ENCODE measurements at regions not wholly inside any gene's neighbourhood (a gene's known extent, or its start where the extent isn't known, plus 50 kb on each side); places are given as distances from the start of the nearest gene placed in this dataset.

GRCh38 chr2:59217360-59217759, 976.2 kb upstream of the FANCL start:
- Histone ChIP-seq H3K4me3 (ENCODE audit: insufficient read length, low read depth) (no peak overlapping the region), H3K9ac (ENCODE audit: insufficient read length, low read depth) (no peak overlapping the region), H3K9me3 (ENCODE audit: insufficient read depth, low read length) (no peaks in the 10 kb centered on the region), H3K4me1 (ENCODE audit: insufficient read depth, insufficient read length) (no peaks in the 10 kb centered on the region), H3K27me3 (ENCODE audit: insufficient read depth, insufficient read length) (no peaks in the 10 kb centered on the region), H3K36me3 (ENCODE audit: insufficient read depth, insufficient read length, low read length) (no peaks in the 10 kb centered on the region)
- TF ChIP-seq YY1 (IDR thresholded peaks at IDR 0.05; ENCODE audit: insufficient read depth, insufficient read length) (no peak), ZNF274 (IDR thresholded peaks at IDR 0.05; ENCODE audit: low read depth, low read length) (no peak), SUZ12 (IDR thresholded peaks at IDR 0.05; ENCODE audit: extremely low read depth, insufficient read depth, insufficient read length) (no peak)
- no peak for DNase-seq (ENCODE audit: low read depth, low spot score)

- Histone ChIP-seq H3K27me3 (ENCODE audit: insufficient read depth, insufficient read length) (no peaks in the 10 kb centered on the region), H3K4me3 (ENCODE audit: insufficient read length, low read depth) (no peak overlapping the region), H3K4me1 (ENCODE audit: insufficient read depth, insufficient read length) (no peaks in the 10 kb centered on the region), H3K36me3 (ENCODE audit: insufficient read depth, insufficient read length, low read length) (no peaks in the 10 kb centered on the region), H3K9ac (ENCODE audit: insufficient read length, low read depth) (no peak overlapping the region), H3K9me3 (ENCODE audit: insufficient read depth, low read length) (no peaks in the 10 kb centered on the region)
- DNase-seq (ENCODE audit: low read depth, low spot score) = no peak
- TF ChIP-seq ZNF274 (IDR thresholded peaks at IDR 0.05; ENCODE audit: low read depth, low read length) (no peak), SUZ12 (IDR thresholded peaks at IDR 0.05; ENCODE audit: extremely low read depth, insufficient read depth, insufficient read length) (no peak), YY1 (IDR thresholded peaks at IDR 0.05; ENCODE audit: insufficient read depth, insufficient read length) (no peak)
Measured at GRCh38 chr2:59206361-59206760, 965.2 kb upstream of the FANCL start.

DNA sequence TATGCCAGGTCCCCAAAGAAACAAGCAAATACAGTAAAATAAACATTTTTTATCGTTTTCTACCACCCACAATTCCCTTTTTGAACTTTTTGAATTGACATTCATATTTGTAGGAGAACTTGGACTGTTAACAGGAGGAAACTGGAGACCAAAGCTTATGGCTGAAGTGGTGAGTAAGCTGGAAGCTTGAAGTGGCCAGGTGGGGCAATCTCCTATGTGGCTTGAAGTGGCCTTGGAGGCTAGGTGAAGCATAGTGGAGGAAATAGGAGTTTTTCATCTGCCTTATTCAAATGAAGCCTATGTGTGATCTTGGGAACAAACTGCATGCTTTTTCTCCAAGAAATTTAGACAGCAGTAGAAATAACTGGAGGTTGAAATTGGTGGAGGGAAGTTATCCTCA, 962.9 kb upstream of the FANCL start:
- H3K27me3 ChIP-seq (ENCODE audit: insufficient read depth, insufficient read length) = no peaks in the 10 kb centered on the region
- no peak for DNase-seq (ENCODE audit: low read depth, low spot score)
- H3K4me3 ChIP-seq (ENCODE audit: insufficient read length, low read depth) = no peak overlapping the region
- no peaks in the 10 kb centered on the region for H3K4me1 ChIP-seq (ENCODE audit: insufficient read depth, insufficient read length)
- no peak for TF ChIP-seq SUZ12 (IDR thresholded peaks at IDR 0.05; ENCODE audit: extremely low read depth, insufficient read depth, insufficient read length)
- TF ChIP-seq ZNF274 (IDR thresholded peaks at IDR 0.05; ENCODE audit: low read depth, low read length) = no peak
- no peak for TF ChIP-seq YY1 (IDR thresholded peaks at IDR 0.05; ENCODE audit: insufficient read depth, insufficient read length)
- H3K9me3 ChIP-seq (ENCODE audit: insufficient read depth, low read length) = peaks cover 7% of the 10 kb centered on the region; the same call in 1 of the 2 replicates
- no peak overlapping the region for H3K9ac ChIP-seq (ENCODE audit: insufficient read length, low read depth)
- H3K36me3 ChIP-seq (ENCODE audit: insufficient read depth, insufficient read length, low read length) = no peaks in the 10 kb centered on the region

DNA sequence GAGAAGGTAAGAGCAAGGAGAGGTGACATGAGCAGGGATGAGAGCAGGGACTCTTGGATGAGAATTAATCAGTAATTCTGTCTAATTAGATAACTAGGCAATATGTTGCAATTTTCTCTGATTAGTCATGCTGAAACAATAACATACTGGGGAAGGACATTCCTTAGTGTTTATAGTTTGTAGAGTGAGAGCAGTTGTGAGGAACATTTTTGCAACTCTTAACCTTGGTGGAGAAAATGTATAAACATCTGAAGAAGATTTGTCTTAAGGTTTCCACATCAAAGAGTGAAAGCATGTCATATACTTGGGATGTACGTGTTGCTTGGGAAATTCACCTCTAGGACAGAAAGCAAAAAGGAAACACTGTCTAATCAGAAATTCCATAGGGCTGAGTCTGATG, 955.4 kb upstream of the FANCL start:
- H3K9ac ChIP-seq (ENCODE audit: insufficient read length, low read depth) = no peak overlapping the region
- no peaks in the 10 kb centered on the region for H3K36me3 ChIP-seq (ENCODE audit: insufficient read depth, insufficient read length, low read length)
- no peaks in the 10 kb centered on the region for H3K4me1 ChIP-seq (ENCODE audit: insufficient read depth, insufficient read length)
- H3K4me3 ChIP-seq (ENCODE audit: insufficient read length, low read depth) = no peak overlapping the region
- no peak for TF ChIP-seq YY1 (IDR thresholded peaks at IDR 0.05; ENCODE audit: insufficient read depth, insufficient read length)
- no peak for TF ChIP-seq ZNF274 (IDR thresholded peaks at IDR 0.05; ENCODE audit: low read depth, low read length)
- no peak for TF ChIP-seq SUZ12 (IDR thresholded peaks at IDR 0.05; ENCODE audit: extremely low read depth, insufficient read depth, insufficient read length)
- peaks cover 8% of the 10 kb centered on the region; the same call in 1 of the 2 replicates for H3K9me3 ChIP-seq (ENCODE audit: insufficient read depth, low read length)
- no peak for DNase-seq (ENCODE audit: low read depth, low spot score)
- H3K27me3 ChIP-seq (ENCODE audit: insufficient read depth, insufficient read length) = no peaks in the 10 kb centered on the region

DNA sequence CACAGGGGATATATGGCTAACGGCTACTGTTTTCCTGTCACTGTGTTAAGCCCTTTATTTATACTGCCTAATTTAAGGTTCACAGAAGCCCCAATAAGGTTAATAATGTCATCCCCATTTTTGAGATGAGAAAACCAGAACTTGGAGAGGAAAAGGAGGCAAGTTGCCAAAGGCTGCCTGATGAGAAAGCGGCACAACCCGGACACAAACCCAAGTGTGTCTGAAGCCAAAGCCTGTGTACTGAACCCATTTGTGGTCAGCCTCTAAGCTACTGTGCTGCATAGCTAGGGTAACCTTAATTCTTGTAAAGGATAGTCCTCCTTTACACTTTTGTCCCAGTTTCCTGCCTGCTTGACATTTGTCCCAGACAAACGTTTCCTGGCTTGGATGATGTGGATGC, 954.7 kb upstream of the FANCL start:
- no peaks in the 10 kb centered on the region for H3K36me3 ChIP-seq (ENCODE audit: insufficient read depth, insufficient read length, low read length)
- no peak for DNase-seq (ENCODE audit: low read depth, low spot score)
- no peak overlapping the region for H3K9ac ChIP-seq (ENCODE audit: insufficient read length, low read depth)
- H3K9me3 ChIP-seq (ENCODE audit: insufficient read depth, low read length) = peaks cover 8% of the 10 kb centered on the region; the same call in 1 of the 2 replicates
- no peak overlapping the region for H3K4me3 ChIP-seq (ENCODE audit: insufficient read length, low read depth)
- no peaks in the 10 kb centered on the region for H3K27me3 ChIP-seq (ENCODE audit: insufficient read depth, insufficient read length)
- no peaks in the 10 kb centered on the region for H3K4me1 ChIP-seq (ENCODE audit: insufficient read depth, insufficient read length)
- TF ChIP-seq ZNF274 (IDR thresholded peaks at IDR 0.05; ENCODE audit: low read depth, low read length) (no peak), YY1 (IDR thresholded peaks at IDR 0.05; ENCODE audit: insufficient read depth, insufficient read length) (no peak), SUZ12 (IDR thresholded peaks at IDR 0.05; ENCODE audit: extremely low read depth, insufficient read depth, insufficient read length) (no peak)

GRCh38 chr2:59191781-59192180, 950.7 kb upstream of the FANCL start:
- no peaks in the 10 kb centered on the region for H3K4me1 ChIP-seq (ENCODE audit: insufficient read depth, insufficient read length)
- no peaks in the 10 kb centered on the region for H3K27me3 ChIP-seq (ENCODE audit: insufficient read depth, insufficient read length)
- TF ChIP-seq SUZ12 (IDR thresholded peaks at IDR 0.05; ENCODE audit: extremely low read depth, insufficient read depth, insufficient read length) (no peak), YY1 (IDR thresholded peaks at IDR 0.05; ENCODE audit: insufficient read depth, insufficient read length) (no peak), ZNF274 (IDR thresholded peaks at IDR 0.05; ENCODE audit: low read depth, low read length) (no peak)
- H3K9ac ChIP-seq (ENCODE audit: insufficient read length, low read depth) = no peak overlapping the region
- no peaks in the 10 kb centered on the region for H3K9me3 ChIP-seq (ENCODE audit: insufficient read depth, low read length)
- no peaks in the 10 kb centered on the region for H3K36me3 ChIP-seq (ENCODE audit: insufficient read depth, insufficient read length, low read length)
- DNase-seq (ENCODE audit: low read depth, low spot score) = no peak
- H3K4me3 ChIP-seq (ENCODE audit: insufficient read length, low read depth) = no peak overlapping the region

DNA sequence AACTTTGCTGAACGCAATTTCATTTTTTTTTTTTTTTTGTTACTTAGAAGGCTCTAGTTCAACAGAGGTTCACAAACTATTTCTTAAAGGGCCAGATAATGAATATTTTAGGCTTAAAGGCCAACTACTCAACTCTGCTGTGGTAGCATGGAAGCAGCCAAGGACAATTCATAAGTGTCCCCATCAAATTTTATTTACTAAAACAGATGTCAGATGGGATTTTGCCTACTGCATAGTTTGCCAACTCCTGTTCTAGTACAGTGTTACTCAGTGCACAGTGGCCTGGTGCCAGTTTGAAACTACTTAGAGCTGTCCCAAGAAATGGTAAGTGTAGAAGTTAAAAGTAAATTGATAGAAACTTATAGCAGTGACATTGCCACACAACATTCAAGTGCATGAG, 949.4 kb upstream of the FANCL start:
- Histone ChIP-seq H3K27me3 (ENCODE audit: insufficient read depth, insufficient read length) (no peaks in the 10 kb centered on the region), H3K4me3 (ENCODE audit: insufficient read length, low read depth) (no peak overlapping the region), H3K36me3 (ENCODE audit: insufficient read depth, insufficient read length, low read length) (no peaks in the 10 kb centered on the region), H3K4me1 (ENCODE audit: insufficient read depth, insufficient read length) (no peaks in the 10 kb centered on the region), H3K9me3 (ENCODE audit: insufficient read depth, low read length) (no peaks in the 10 kb centered on the region), H3K9ac (ENCODE audit: insufficient read length, low read depth) (no peak overlapping the region)
- TF ChIP-seq SUZ12 (IDR thresholded peaks at IDR 0.05; ENCODE audit: extremely low read depth, insufficient read depth, insufficient read length) (no peak), YY1 (IDR thresholded peaks at IDR 0.05; ENCODE audit: insufficient read depth, insufficient read length) (no peak), ZNF274 (IDR thresholded peaks at IDR 0.05; ENCODE audit: low read depth, low read length) (no peak)
- no peak for DNase-seq (ENCODE audit: low read depth, low spot score)
